Heart right ventricle (tissue), 16 donors: ENCODE measurements at regions not wholly inside any gene's neighbourhood (a gene's known extent, or its start where the extent isn't known, plus 50 kb on each side); places are given as distances from the start of the nearest gene placed in this dataset.

Source experiments
- ATAC-seq, 8 donors: fragments of 200-7000 bp; cut with Tn5 transposase; one replicate each; pipeline ENCODE4 v1.9.1; 2020; ENCODE audit warnings: mild to moderate bottlenecking in 8 of 8, moderate library complexity in 8 of 8, moderate number of reproducible peaks in 1 of 8
- DNase-seq, 2 donors: peaks; one replicate each; pipeline ENCODE4 v3.0.0-alpha.2; 2020
- H3K27ac ChIP-seq, 10 donors: fragments of 200-600 bp; sonication (generic) in 2 of 10; one replicate each; pipeline versions ENCODE4 v1.5.0 to v1.8.0; 2020 to 2022; ENCODE audit warnings: mild to moderate bottlenecking in 3 of 10
- H3K27me3 ChIP-seq, 7 donors: fragments of 200-600 bp; one replicate each; pipeline ENCODE4 v1.8.0; 2021 to 2022; ENCODE audit warnings: mild to moderate bottlenecking in 2 of 7
- H3K36me3 ChIP-seq, 9 donors: fragments of 200-600 bp; sonication (generic) in 1 of 9; one replicate each; pipeline versions ENCODE4 v1.5.0 to v1.8.0; 2020 to 2022; ENCODE audit warnings: mild to moderate bottlenecking in 2 of 9
- H3K4me1 ChIP-seq, 9 donors: fragments of 200-600 bp; sonication (generic) in 1 of 9; one replicate each; pipeline versions ENCODE4 v1.5.0 to v1.8.0; 2020 to 2022; ENCODE audit warnings: mild to moderate bottlenecking in 4 of 9
- H3K4me3 ChIP-seq, 10 donors: fragments of 200-600 bp; sonication (generic) in 2 of 10; one replicate each; pipeline versions ENCODE4 v1.5.0 to v1.8.0; 2020 to 2022; ENCODE audit warnings: mild to moderate bottlenecking in 7 of 10, moderate library complexity in 2 of 10
- H3K9me3 ChIP-seq, 11 donors: fragments of 200-600 bp in 10 of 11; sonication (generic) in 2 of 11; one replicate each; pipeline versions ENCODE4 v1.5.0 to v1.8.0; 2013 to 2022; ENCODE audit warnings: mild to moderate bottlenecking in 2 of 11, control low read depth in 1 of 11, moderate library complexity in 1 of 11
- CTCF ChIP-seq, 9 donors: fragments of 200-600 bp; sonication (generic) in 2 of 9; IDR thresholded peaks; one replicate each; pipeline versions ENCODE4 v1.5.0 to v1.8.0; 2021 to 2022; ENCODE audit warnings: antibody characterized with exemption in 9 of 9, mild to moderate bottlenecking in 5 of 9, moderate library complexity in 1 of 9
- WGBS, 2 donors: extraction: QIAGEN DNeasy Blood & Tissue Kit; methylation state at CpG; one replicate each; pipeline ENCODE4 v1.1.7; 2013; ENCODE audit warnings: inconsistent platforms in 1 of 2; 5-methylcytosine and 5-hydroxymethylcytosine counted together
- intact Hi-C, 10 donors: fragments of 100-400 bp; cut with DNase I; formaldehyde crosslinking; loops; one replicate each; pipeline versions ENCODE4 v1.11.1 to v1.14.2; 2022
- donor health status: Arrhythmogenic right ventricular cardiomyopathy.
- donor health status: ischemic (EF 13 %, LVEDD 7.1; RV severe dilation, severe dysfunction).
- donor health status: healthy with polysubstance abuse.
- donor health status: DM: no; HTN: yes; CAD: no.
- donor health status: DM: no; HTN: no; CAD: no.
- donor health status: ischemic (EF 25% LVEDD 6.9; RV normal size, moderate dysfunction).
- donor health status: ischemic (EF 25% LVEDD 5.7; RV mildly dilated, moderate dysfunction).
- donor health status: healthy.
- donor health status: DM: yes; HTN: yes; CAD: no.
- donor health status: Ischemic cardiomyopathy.
- donor health status: ischemic (EF 35%, LVEDD 5.7; RV mildly dilated, moderate dysfunction).
- donor health status: nonischemic (EF 11% LVEDD 7.7; RV severe dilation, severe dysfunction).
- donor health status: DM: yes; HTN: yes; CAD: no.
- donor health status: PGD.
- donor health status: ischemic (EF 29% LVEDD 5.4; RV normal size, mild dysfunction).
- donor health status: nonischemic (EF 23%, LVEDD 6.1; RV moderate dilation, normal function).

- Histone ChIP-seq H3K4me1 (peaks cover 0 to 17% (median 5%) of the 10 kb centered on the region in 9 donors), H3K4me3 (no peak overlapping the region), H3K27me3 (no peaks in the 10 kb centered on the region), H3K27ac (peak overlapping the region in 5 of 10 donors; percentile 62 to 84 (median 68)), H3K36me3 (no peaks in the 10 kb centered on the region), H3K9me3 (peaks cover 0 to 19% (median 4%) of the 10 kb centered on the region in 11 donors)
- ATAC-seq: peak; percentile 55 to 98 (median 90)
- DNase-seq: no peak
- intact Hi-C loops: loop anchor here in 4 of 10 donors (5.0 to 10.0 kb wide), 3 partner anchors 381 to 391 kb away; partner anchors contain the start of gene PRICKLE1 (in 3 of the 4)
- no peak for TF ChIP-seq CTCF (IDR thresholded peaks at IDR 0.05)
- WGBS, 2 donors: 29 to 33% methylated on average over 3 of the region's 3 CpGs
Measured at GRCh38 chr12:42976122-42976521, 386.6 kb upstream of the PRICKLE1 start.

- H3K4me1 ChIP-seq: peaks cover 0 to 28% (median 17%) of the 10 kb centered on the region in 9 donors
- TF ChIP-seq CTCF (IDR thresholded peaks at IDR 0.05): no peak
- WGBS, 2 donors: 34 to 51% methylated on average over 5 of the region's 5 CpGs
- peak overlapping the region in 6 of 10 donors; percentile 13 to 69 (median 52) for H3K27ac ChIP-seq
- no peaks in the 10 kb centered on the region for H3K36me3 ChIP-seq
- H3K4me3 ChIP-seq: no peak overlapping the region
- DNase-seq: peak; percentile 28 to 78
- intact Hi-C loops: loop anchor here in 1 of 10 donors (10.0 kb wide), 1 partner anchor 205 kb away; no protein-coding TSS in a partner anchor
- peak; percentile 87 to 98 (median 96) for ATAC-seq
- peaks cover 0 to 15% (median 5%) of the 10 kb centered on the region in 11 donors for H3K9me3 ChIP-seq
- no peaks in the 10 kb centered on the region for H3K27me3 ChIP-seq
Measured at GRCh38 chr12:42969355-42969754, 379.8 kb upstream of the PRICKLE1 start.

- intact Hi-C loops: loop anchor here in 1 of 10 donors (10.0 kb wide), 1 partner anchor 204 kb away; no protein-coding TSS in a partner anchor
- no peak overlapping the region for H3K4me3 ChIP-seq
- no peak for TF ChIP-seq CTCF (IDR thresholded peaks at IDR 0.05)
- ATAC-seq (no peak), DNase-seq (no peak)
- no peaks in the 10 kb centered on the region for H3K27me3 ChIP-seq
- 91 to 94% methylated on average over 1 of the region's 1 CpG for WGBS, 2 donors
- peaks cover 0 to 15% (median 5%) of the 10 kb centered on the region in 11 donors for H3K9me3 ChIP-seq
- H3K36me3 ChIP-seq: no peaks in the 10 kb centered on the region
- H3K4me1 ChIP-seq: peaks cover 0 to 28% (median 17%) of the 10 kb centered on the region in 9 donors
- peak overlapping the region in 2 of 10 donors; percentile 57 to 62 for H3K27ac ChIP-seq
Measured at GRCh38 chr12:42968426-42968825, 378.9 kb upstream of the PRICKLE1 start.

DNA sequence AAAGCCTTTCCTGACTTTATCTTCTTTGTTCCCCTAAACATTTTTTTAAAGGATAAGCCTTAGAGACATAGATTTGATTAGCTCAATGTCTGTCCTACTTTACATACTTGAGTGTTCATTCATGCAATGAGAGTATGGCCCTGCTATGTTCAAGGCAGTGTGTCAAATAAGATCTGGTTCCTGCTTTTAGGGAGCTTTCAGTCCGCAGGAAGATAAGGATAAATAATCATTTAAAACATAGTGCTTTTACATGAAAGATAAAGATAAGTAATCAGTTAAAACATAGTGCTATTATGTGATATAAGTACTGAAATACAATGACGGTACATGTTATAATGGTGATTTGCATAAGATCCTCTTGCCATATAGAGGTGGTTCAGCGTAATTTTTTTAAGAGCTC lies 378.3 kb upstream of the PRICKLE1 start:
- 92 to 93% methylated on average over 3 of the region's 3 CpGs for WGBS, 2 donors
- Histone ChIP-seq H3K36me3 (no peaks in the 10 kb centered on the region), H3K27me3 (no peaks in the 10 kb centered on the region), H3K4me3 (no peak overlapping the region), H3K4me1 (peaks cover 0 to 33% (median 17%) of the 10 kb centered on the region in 9 donors), H3K27ac (no peak overlapping the region), H3K9me3 (peaks cover 0 to 15% (median 5%) of the 10 kb centered on the region in 11 donors)
- no peak for TF ChIP-seq CTCF (IDR thresholded peaks at IDR 0.05)
- ATAC-seq (no peak), DNase-seq (no peak)
- intact Hi-C loops: loop anchor here in 1 of 10 donors (10.0 kb wide), 1 partner anchor 203 kb away; no protein-coding TSS in a partner anchor
